ENCODE measurements at regions not wholly inside any gene's neighbourhood (a gene's known extent, or its start where the extent isn't known, plus 50 kb on each side); places are given as distances from the start of the nearest gene placed in this dataset.
A peak's percentile ranks its signal among the peaks of the same experiment; 100 is the strongest.

DNA sequence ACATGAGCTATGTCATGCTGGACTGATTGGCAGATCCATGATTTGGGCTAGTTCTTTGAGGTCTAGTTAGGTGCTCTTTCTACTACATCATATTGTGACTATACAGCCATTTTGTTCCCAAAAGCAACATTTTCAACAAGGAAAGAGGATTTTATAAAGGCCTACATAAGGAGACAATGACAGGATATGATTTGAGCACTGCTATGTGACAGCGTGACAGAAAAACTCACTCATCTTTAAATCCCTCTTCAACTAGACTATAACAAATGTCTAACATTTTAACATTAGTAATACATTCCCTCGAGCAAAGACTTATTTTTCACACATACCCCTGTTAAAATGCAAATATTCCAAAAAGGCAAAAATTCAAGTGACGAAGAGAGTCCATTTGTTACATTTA is 209.6 kb upstream of the CHST9 start:
- no peaks in the 10 kb centered on the region for H3K27me3 Mint-ChIP-seq
- H3K4me1 Mint-ChIP-seq = no peaks in the 10 kb centered on the region
- no peaks in the 10 kb centered on the region for H3K36me3 Mint-ChIP-seq
- no peak overlapping the region for H3K4me3 Mint-ChIP-seq
- H3K9me3 Mint-ChIP-seq = peaks cover 4% of the 10 kb centered on the region
- DNase-seq = no peak
- no peak overlapping the region for H3K27ac Mint-ChIP-seq

DNA sequence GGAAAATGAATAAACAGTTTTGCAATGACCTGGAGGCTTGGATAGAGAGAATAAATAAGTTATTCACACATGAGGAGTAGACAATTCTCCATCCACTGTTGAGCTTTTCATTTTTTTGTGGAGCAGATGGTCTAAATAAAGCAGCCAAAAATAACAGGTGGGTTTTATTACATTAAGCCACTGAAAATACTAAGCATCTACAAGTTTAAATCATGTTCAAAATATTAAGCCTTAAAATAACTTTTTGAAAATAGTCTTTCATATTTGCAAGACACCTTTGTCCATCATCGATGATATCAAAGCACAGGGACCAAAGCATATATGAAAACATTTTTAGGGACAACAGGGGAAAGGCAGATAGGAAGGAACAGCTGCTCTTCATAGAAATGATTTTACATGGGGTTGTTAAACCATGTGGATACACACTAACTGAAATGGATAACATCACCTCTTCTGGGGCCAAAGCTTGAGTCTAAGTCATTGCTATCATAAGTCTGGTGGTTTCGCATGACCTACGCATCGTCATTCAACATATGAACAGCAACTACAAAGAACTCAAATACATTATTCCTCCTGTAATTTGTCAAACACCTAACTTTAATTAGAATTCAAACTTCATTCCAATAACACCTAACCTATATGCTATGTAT is 197.6 kb upstream of the CHST9 start:
- no peak overlapping the region for H3K27ac Mint-ChIP-seq
- DNase-seq = no peak
- H3K9me3 Mint-ChIP-seq = peaks cover 4% of the 10 kb centered on the region
- H3K4me1 Mint-ChIP-seq = no peaks in the 10 kb centered on the region
- no peaks in the 10 kb centered on the region for H3K27me3 Mint-ChIP-seq
- no peaks in the 10 kb centered on the region for H3K36me3 Mint-ChIP-seq
- no peak overlapping the region for H3K4me3 Mint-ChIP-seq

DNA sequence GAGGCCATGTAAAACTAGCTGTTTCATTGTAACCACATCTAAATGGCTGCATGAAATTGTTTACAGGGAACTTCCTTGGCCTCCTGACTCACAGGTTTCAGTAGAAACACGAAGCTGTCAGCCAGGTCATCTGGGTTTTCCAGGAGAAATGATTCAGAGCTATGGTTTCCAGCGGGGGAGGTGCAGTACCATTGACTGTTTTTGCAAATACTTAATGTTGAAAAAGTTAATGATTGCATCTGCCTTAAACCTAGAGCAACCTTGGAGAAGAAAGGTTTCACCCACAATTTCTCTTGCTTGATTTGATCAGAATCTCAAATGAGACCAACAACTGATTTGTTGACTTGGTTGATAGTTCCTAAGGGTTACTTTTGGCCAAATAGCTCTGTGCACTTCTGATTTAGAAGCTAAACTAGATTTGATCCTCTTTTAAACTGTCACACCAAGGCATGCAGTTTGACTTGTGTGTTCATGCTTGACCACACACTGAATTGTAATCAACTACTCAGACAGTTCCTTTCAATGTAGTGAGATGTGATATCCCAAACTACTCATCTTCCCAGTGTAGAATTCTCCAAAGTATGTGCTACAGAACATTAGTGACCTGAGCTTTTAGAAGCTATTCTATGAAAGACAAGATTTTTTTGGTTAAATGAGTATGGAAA is 193.5 kb upstream of the CHST9 start:
- DNase-seq = peak; percentile 13
- Mint-ChIP-seq H3K9me3 (peaks cover 2% of the 10 kb centered on the region), H3K27me3 (no peaks in the 10 kb centered on the region), H3K4me3 (no peak overlapping the region), H3K27ac (no peak overlapping the region), H3K36me3 (no peaks in the 10 kb centered on the region), H3K4me1 (no peaks in the 10 kb centered on the region)

DNA sequence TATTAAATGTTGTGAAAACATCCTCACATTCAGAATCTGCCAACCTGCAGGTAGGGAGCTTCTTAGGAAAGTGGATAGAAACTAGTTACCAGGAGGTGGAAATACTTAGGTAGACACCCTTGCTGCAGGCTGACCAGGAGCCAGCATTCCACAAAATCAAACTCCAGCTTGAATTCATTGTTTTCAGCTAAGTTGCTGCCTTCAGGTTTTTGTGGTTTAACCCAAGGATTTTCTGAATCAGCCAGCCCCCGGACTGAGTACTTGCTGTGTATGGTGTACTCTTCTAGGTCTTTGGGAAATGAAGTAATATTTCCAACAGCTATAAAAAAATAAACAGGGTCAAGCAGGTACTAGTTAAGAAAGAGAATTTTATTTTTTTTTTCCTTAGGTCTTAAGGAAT is 192.1 kb upstream of the CHST9 start:
- Mint-ChIP-seq H3K27ac (no peak overlapping the region), H3K27me3 (no peaks in the 10 kb centered on the region), H3K9me3 (peaks cover 2% of the 10 kb centered on the region), H3K4me1 (no peaks in the 10 kb centered on the region), H3K36me3 (no peaks in the 10 kb centered on the region), H3K4me3 (no peak overlapping the region)
- no peak for DNase-seq

DNA sequence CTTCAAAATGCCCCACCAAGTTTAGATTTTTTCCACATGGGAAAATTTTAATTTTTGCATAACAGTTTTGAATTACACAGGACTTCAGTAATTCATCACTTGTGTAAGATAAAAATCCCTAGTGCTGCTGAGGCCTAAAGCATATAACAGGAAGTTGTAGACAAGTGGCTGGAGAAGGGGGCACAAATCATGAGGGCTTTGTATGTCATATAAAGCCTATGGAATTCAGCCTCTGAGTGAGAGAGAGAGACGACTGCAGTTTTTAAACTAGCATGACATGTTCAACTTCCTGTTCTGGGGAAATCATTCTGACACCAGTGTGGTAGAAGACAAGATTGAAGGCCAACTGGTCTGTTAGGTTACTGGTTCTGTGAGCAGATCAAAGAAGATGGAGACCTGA is 187.3 kb upstream of the CHST9 start:
- Mint-ChIP-seq H3K27ac (no peak overlapping the region), H3K9me3 (peaks cover 2% of the 10 kb centered on the region), H3K27me3 (no peaks in the 10 kb centered on the region), H3K4me3 (no peak overlapping the region), H3K36me3 (no peaks in the 10 kb centered on the region), H3K4me1 (no peaks in the 10 kb centered on the region)
- DNase-seq = no peak

DNA sequence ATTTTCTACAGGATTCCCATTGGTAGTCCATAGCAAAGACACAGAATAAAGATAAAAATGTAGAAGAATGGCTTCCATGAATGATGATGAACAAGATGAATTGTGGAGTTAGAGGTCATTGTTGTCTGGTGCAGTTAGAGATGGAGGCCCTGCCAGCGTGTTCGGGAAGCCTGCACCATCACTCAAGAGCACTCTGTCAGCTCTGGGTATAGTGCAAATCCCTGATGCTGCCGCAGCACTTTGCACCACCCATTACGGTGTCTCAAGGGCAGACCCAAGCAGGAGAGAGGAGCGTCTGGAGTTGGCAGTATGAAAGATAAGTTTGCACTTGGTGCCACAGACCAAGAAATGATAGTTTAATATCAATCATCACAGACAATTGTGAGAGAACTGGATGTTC is 181.6 kb upstream of the CHST9 start:
- H3K4me1 Mint-ChIP-seq = no peaks in the 10 kb centered on the region
- no peak overlapping the region for H3K27ac Mint-ChIP-seq
- peaks cover 3% of the 10 kb centered on the region for H3K27me3 Mint-ChIP-seq

DNA sequence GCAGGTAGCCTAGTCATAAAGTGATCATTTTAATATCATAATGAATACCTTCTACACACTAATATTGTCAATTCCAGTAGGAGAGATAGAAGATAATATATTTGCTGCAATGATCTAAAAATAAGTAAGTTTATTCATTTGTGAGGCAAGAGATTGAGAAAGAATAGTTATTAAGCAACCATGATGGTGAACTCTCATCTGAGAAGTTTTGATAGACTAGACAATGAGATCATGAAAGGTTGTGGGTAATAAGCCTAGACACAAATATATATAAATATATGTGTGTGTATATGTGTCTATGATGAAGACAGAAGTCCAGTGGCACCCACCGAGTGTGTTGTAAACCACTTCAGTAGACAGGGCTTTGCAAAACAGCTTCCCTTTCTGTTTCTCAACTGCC is 181.0 kb upstream of the CHST9 start:
- Mint-ChIP-seq H3K36me3 (no peaks in the 10 kb centered on the region), H3K9me3 (peaks cover 2% of the 10 kb centered on the region), H3K4me3 (no peak overlapping the region), H3K4me1 (no peaks in the 10 kb centered on the region), H3K27me3 (peaks cover 3% of the 10 kb centered on the region), H3K27ac (no peak overlapping the region)
- DNase-seq = no peak

More for the DNA sequence above, 181.6 kb upstream of the CHST9 start:
- no peak for DNase-seq
- no peaks in the 10 kb centered on the region for H3K36me3 Mint-ChIP-seq
- H3K4me3 Mint-ChIP-seq = no peak overlapping the region
- H3K9me3 Mint-ChIP-seq = peaks cover 2% of the 10 kb centered on the region

DNA sequence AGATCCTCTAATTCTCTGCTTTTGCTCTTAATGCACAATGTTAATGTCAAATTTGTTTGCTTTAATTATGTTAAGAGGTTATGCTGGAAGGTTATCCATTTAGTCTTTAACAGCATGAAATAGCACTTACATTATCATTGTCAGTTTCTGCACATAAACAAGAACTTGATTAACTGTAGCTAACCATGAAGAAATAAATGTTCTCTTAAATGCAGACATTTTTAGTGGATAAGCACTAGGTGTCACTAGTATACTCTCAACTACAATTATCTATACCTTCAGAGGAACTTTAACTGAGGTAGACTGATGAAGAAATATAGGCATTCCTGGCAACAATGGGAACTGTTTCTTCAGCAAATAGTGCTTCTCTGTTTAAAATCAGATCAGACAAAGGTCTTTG is 178.8 kb upstream of the CHST9 start:
- peaks cover 3% of the 10 kb centered on the region for H3K27me3 Mint-ChIP-seq
- peaks cover 4% of the 10 kb centered on the region for H3K9me3 Mint-ChIP-seq
- no peak for DNase-seq
- no peaks in the 10 kb centered on the region for H3K36me3 Mint-ChIP-seq
- H3K4me1 Mint-ChIP-seq = no peaks in the 10 kb centered on the region
- H3K4me3 Mint-ChIP-seq = no peak overlapping the region
- no peak overlapping the region for H3K27ac Mint-ChIP-seq

DNA sequence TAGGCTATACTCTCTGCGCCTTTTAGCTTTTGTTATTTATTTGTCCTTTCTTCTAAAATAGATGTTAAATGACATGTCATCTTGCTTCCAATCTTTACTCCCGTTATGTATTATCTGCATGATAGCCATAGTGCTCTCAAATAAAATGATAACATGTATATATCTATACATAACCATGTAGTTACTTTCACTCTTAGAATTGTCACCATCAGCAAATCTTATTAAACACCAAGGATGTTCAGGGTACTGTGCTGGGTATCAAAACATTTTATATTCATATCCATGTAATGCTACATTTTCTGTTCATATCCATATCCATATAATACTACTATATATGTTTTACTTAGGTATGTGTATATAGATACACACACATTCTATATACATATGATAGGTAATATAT is 176.4 kb upstream of the CHST9 start:
- no peak for DNase-seq
- no peaks in the 10 kb centered on the region for H3K27me3 Mint-ChIP-seq
- no peaks in the 10 kb centered on the region for H3K36me3 Mint-ChIP-seq
- peaks cover 7% of the 10 kb centered on the region for H3K9me3 Mint-ChIP-seq
- H3K27ac Mint-ChIP-seq = no peak overlapping the region
- H3K4me1 Mint-ChIP-seq = no peaks in the 10 kb centered on the region
- H3K4me3 Mint-ChIP-seq = no peak overlapping the region

DNA sequence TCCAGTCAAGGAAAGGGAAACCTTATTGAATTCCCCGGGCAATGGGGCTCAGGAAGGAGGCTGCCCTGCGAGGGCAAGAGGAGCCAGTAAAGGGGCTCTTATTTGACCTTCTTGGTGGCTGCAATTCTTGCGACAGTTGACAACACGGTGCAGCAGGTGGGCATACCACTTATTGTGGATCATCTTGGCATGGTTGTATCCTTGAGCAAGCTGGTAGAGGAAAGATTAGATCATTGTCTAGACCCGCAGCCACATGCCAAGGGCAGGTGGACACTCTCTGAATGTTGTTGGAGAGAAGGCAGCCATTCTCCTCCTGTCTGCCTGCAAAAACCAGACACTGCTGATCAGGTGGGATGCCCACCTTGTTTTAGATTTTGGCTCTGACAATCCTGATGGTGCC is 170.2 kb upstream of the CHST9 start:
- H3K4me1 Mint-ChIP-seq = no peaks in the 10 kb centered on the region
- no peak overlapping the region for H3K27ac Mint-ChIP-seq
- H3K4me3 Mint-ChIP-seq = no peak overlapping the region
- no peaks in the 10 kb centered on the region for H3K36me3 Mint-ChIP-seq
- peaks cover 11% of the 10 kb centered on the region for H3K9me3 Mint-ChIP-seq
- no peak for DNase-seq
- H3K27me3 Mint-ChIP-seq = no peaks in the 10 kb centered on the region

DNA sequence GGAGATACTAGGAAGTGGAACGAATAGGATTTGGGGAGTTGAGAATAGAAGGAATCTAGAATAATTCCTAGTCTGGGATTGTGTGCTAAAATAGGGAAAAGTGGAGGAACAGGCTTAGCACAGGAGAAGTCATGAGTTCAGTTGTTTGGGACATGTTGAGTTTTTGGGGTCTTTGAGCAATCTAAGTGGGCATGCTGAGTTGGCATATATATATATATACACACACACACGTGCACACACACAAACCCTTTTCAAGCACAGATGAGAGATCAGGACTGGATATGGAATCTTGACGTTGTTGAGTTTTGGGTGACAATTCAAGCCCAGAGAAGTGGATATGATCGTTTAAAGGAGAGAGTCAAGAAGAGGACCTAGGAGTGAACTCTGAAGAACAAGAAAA is 168.2 kb upstream of the CHST9 start:
- no peak overlapping the region for H3K27ac Mint-ChIP-seq
- no peak for DNase-seq
- H3K36me3 Mint-ChIP-seq = no peaks in the 10 kb centered on the region
- H3K9me3 Mint-ChIP-seq = peaks cover 4% of the 10 kb centered on the region
- H3K4me1 Mint-ChIP-seq = no peaks in the 10 kb centered on the region
- no peak overlapping the region for H3K4me3 Mint-ChIP-seq
- no peaks in the 10 kb centered on the region for H3K27me3 Mint-ChIP-seq

DNA sequence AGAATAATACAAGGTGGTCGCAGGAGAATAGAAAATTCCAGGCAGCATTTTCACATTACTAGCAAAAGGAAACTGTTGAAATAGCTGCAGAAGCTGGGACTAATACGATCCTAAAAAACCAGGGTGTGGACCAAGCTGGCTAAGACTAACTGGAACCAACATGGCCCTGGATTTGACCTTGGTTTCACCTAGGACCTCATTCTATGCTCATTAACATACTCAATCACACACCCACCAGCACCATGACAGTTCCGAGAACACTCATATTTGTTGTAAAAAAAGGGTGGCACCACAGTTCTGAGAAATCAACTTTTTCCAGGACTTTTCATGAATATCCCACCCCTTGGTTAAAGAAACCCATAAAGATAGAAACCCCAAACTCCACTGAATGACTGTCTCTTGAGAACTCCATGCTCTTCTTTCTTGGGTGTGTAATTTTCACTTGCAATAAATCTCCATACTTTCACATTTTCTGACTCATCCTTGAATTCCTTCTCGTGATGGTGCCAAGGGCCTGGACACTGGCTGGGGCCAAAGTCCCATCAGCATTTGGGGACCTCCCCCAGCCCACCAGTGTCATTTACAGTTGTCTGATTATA is 164.3 kb upstream of the CHST9 start:
- no peaks in the 10 kb centered on the region for H3K4me1 Mint-ChIP-seq
- no peaks in the 10 kb centered on the region for H3K36me3 Mint-ChIP-seq
- no peaks in the 10 kb centered on the region for H3K27me3 Mint-ChIP-seq
- no peak overlapping the region for H3K27ac Mint-ChIP-seq
- peaks cover 4% of the 10 kb centered on the region for H3K9me3 Mint-ChIP-seq
- DNase-seq = no peak
- H3K4me3 Mint-ChIP-seq = no peak overlapping the region

DNA sequence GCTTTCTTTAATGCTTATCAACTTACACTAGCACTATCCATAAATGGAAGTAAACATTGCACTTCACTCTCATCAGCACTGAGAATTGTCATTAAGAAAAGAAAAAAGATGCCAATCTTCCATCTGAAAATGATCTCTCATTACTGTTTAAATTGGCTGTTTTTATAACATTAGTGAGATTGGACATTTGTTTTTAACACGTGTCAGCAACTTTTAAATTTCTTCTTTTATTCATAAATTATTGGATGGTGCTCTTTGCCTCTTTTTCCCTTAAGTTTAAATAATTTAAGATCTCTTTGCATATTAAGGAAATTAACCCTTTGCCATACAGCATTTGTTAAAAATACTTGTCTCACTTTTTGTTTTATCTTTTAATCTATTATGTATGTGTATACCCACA is 146.5 kb upstream of the CHST9 start:
- H3K4me3 Mint-ChIP-seq = no peak overlapping the region
- no peak for DNase-seq
- no peaks in the 10 kb centered on the region for H3K27me3 Mint-ChIP-seq
- no peaks in the 10 kb centered on the region for H3K36me3 Mint-ChIP-seq
- peaks cover 3% of the 10 kb centered on the region for H3K9me3 Mint-ChIP-seq
- no peaks in the 10 kb centered on the region for H3K4me1 Mint-ChIP-seq
- H3K27ac Mint-ChIP-seq = no peak overlapping the region

DNA sequence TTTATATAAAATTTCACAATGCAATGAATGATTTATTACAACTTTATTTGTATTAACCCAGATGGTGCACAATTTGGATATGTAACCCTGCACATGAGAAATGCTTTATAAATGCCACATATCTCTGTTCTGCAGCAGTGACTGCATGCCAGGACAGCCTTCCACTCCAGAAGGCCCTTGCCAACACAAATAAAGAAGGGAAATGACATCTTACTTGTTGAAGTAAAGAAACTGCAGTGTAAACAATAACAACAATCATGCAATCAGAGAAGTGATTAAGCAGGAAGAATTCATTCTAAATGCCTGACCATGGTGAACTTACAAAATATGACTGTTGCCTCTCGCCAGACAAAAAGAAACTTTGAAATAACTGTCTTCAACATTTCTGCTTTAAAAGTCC is 129.9 kb upstream of the CHST9 start:
- no peak overlapping the region for H3K27ac Mint-ChIP-seq
- H3K4me1 Mint-ChIP-seq = no peaks in the 10 kb centered on the region
- H3K27me3 Mint-ChIP-seq = no peaks in the 10 kb centered on the region
- H3K4me3 Mint-ChIP-seq = no peak overlapping the region
- no peak for DNase-seq
- H3K36me3 Mint-ChIP-seq = no peaks in the 10 kb centered on the region
- peaks cover 6% of the 10 kb centered on the region for H3K9me3 Mint-ChIP-seq

DNA sequence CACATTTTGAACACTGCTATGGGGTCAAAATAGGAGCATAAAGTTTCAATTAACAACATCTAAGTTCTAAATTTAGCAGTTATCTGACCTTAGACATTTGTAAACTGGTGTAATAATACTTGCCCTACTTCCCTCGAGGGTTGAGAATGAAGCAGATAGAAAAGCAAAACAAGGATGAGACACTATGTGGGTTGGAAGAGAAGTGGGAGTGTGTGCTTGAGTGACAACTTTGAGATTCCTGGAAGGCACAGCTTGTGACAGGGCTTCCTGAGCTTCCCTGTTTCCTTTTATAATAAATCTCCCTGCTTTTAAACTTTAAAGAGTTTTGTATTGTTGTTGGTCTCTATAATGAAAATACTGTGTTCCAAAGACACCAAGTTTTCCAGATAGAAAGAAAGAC is 128.6 kb upstream of the CHST9 start:
- no peak overlapping the region for H3K4me3 Mint-ChIP-seq
- H3K4me1 Mint-ChIP-seq = no peaks in the 10 kb centered on the region
- no peak for DNase-seq
- H3K27ac Mint-ChIP-seq = no peak overlapping the region
- peaks cover 3% of the 10 kb centered on the region for H3K9me3 Mint-ChIP-seq
- H3K36me3 Mint-ChIP-seq = no peaks in the 10 kb centered on the region
- no peaks in the 10 kb centered on the region for H3K27me3 Mint-ChIP-seq

DNA sequence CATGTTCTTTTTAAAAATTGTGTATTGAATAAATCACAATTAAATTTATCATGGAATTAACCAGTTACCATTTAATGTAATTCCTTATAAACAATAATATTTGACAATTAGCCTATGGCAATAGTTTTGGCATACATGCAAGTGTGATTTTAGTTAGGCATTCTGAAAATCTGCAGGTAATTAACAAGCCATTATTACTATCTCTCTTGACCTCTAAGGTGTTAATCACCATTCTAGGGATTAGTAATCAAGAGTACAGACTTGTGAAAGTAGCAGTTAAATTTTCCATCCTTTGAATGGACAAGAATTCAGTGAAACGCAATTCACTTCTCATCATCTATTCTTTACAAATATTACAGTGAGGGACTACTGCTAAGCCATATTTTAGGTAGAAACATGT is 127.7 kb upstream of the CHST9 start:
- Mint-ChIP-seq H3K27ac (no peak overlapping the region), H3K4me3 (no peak overlapping the region), H3K9me3 (peaks cover 3% of the 10 kb centered on the region), H3K4me1 (no peaks in the 10 kb centered on the region), H3K27me3 (no peaks in the 10 kb centered on the region), H3K36me3 (no peaks in the 10 kb centered on the region)
- DNase-seq = no peak

Data from activated naive CD8-positive, alpha-beta T cell treated with anti-CD3 and anti-CD28 coated beads for 36 hours (primary cell).